ENCODE measurements at regions not wholly inside any gene's neighbourhood (a gene's known extent, or its start where the extent isn't known, plus 50 kb on each side); places are given as distances from the start of the nearest gene placed in this dataset.

GRCh38 chr21:15119486-15119885 is 54.7 kb upstream of the NRIP1 start:
- H3K27ac ChIP-seq = no peak overlapping the region
- TF ChIP-seq CTCF (IDR thresholded peaks at IDR 0.05) = no peak
- no peak for TF ChIP-seq ZFX (IDR thresholded peaks at IDR 0.05; ENCODE audit: borderline replicate concordance)

DNA sequence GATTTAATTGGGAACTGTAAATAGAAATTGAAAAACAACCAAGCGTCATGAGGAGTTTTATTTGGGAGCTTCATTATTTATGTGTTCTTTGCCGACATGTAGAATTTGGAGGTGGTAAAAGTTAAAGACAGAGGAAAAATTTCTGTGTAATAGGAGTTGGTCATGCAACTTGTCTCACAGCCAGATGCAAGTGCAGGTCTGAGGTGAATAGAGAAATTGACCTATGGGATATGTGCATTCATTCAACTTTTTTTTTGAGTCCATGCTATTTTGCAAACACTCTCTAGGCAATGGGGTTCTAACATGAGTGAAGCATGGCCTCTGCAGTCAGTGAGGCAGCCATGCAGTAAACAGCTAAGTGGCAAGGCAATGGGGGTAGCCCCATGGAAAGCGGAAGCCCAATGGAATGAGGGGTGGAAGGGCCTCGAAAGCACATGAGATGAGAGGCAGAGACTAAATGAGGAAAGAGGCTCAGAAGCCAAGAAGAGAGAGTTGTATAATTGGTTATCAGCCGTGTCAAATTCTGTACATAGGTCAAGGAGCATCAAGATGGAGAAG is 56.4 kb upstream of the NRIP1 start:
- H3K27ac ChIP-seq = no peak overlapping the region
- TF ChIP-seq CTCF (IDR thresholded peaks at IDR 0.05) (no peak), ZFX (IDR thresholded peaks at IDR 0.05; ENCODE audit: borderline replicate concordance) (no peak)

DNA sequence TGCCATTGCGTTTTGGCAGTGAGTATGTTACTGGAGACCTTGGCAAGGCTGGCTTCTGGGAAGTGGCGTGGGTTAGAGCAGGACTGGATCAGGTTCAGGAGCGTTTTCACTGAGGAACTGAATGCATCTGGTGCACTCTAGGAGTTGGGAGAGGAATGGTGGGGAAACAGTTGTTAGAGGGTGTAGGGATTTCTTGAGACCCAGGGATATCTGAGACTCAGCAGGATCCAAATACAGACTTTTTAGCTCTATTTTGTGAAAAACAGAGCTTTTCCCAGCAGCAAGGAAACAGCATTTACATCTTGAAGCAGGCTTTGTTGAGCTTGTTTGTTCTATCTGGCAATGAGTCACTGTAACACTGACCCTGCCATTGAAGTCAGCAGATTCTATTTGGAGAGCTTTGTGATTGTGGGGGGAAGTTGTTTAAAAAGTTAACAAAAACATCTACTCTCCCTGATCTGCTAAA is 56.9 kb upstream of the NRIP1 start:
- no peak overlapping the region for H3K27ac ChIP-seq
- TF ChIP-seq ZFX (IDR thresholded peaks at IDR 0.05; ENCODE audit: borderline replicate concordance) = no peak
- no peak for TF ChIP-seq CTCF (IDR thresholded peaks at IDR 0.05)

DNA sequence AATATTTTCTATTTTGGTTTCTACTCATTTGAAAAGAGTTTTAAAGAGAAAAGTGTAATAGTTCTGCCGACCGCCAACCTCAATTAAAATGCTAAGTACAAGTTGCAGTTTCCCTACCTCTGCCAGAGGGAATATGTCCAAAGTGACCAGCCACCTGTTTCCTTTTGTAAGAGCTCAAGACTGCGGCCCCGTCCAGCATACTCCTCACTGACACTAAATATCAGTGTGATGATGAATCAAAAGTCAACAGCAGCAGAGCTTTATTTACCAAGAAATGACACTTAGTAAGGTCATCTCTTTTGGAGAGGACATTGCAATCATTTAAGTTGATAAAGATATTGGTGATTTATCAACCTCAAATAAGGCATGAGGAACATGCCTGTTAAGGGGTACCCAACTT is 57.4 kb upstream of the NRIP1 start:
- no peak overlapping the region for H3K27ac ChIP-seq
- TF ChIP-seq CTCF (IDR thresholded peaks at IDR 0.05) (no peak), ZFX (IDR thresholded peaks at IDR 0.05; ENCODE audit: borderline replicate concordance) (no peak)

DNA sequence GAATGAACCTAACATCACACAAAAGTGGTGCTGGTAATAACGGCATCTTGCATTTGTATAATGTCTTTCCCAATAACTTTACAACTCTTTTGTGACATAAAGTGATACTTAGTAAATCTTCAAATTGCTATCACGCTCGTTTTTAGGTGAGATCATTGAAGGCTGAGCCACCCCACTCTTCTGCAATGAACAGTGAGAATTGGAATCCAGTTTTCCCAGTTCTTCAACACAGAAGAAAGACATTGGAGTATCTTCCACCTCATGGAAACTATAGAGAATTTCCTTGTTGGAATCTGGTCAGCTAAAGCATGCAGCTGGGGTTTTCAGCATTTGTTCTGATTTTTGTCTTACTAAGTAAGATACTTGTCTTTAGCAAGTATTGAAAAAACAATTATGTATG is 59.9 kb upstream of the NRIP1 start:
- TF ChIP-seq CTCF (IDR thresholded peaks at IDR 0.05) (no peak), ZFX (IDR thresholded peaks at IDR 0.05; ENCODE audit: borderline replicate concordance) (no peak)
- no peak overlapping the region for H3K27ac ChIP-seq

DNA sequence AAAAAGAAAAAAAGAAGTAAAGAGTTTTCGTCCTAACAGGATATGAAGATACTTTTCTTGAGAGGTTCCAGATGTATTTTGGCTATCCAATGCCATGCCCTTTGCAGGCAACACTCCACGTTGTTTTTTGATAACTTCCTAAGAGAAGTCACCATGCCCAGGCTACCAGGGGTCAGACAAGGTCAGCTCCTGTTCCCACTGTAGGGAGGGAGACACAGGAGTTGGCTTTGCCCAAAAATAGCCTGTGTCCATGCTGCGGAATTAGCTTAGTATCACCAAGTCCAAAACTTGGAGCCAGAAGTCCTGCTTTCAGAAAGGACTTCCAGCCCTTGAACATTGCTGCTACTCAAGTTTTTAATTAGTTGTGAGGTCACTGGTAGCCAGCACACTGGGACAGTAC is 62.1 kb upstream of the NRIP1 start:
- no peak for TF ChIP-seq CTCF (IDR thresholded peaks at IDR 0.05)
- H3K27ac ChIP-seq = no peak overlapping the region

DNA sequence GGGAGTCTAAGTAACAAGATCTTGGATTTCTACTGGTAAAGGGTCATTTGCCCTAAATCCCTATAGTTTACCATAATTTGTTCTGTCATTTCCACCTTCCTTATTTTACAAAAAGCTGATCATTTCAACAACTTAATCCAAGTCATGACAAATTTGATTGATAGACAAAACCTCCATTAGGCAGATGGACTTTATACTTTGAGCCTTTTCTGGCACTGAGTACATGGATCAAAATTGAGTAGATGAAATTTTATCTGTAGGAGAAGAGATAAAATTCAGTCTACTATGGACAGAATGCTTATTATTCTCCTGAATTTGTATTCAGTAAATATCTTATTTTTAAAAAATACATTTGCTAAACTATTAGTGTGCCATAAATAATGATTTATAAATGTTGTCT is 62.6 kb upstream of the NRIP1 start:
- no peak overlapping the region for H3K27ac ChIP-seq
- TF ChIP-seq CTCF (IDR thresholded peaks at IDR 0.05) (no peak), ZFX (IDR thresholded peaks at IDR 0.05; ENCODE audit: borderline replicate concordance) (no peak)
